Smooth muscle cell (in vitro differentiated cells): ENCODE measurements at regions not wholly inside any gene's neighbourhood (a gene's known extent, or its start where the extent isn't known, plus 50 kb on each side); places are given as distances from the start of the nearest gene placed in this dataset.

Source experiments
- DNase-seq: peaks from one replicate; lab custom pipeline; 2025; ENCODE audit not compliant: unreplicated experiment; lab: John Stamatoyannopoulos, UW
- H2AFZ ChIP-seq: fragments of 200-600 bp; sonication (generic); 2 replicates; pipeline ENCODE4 v1.6.0; 2016; ENCODE audit warnings: antibody characterized with exemption, low read depth, mild to moderate bottlenecking
- H3F3A ChIP-seq: fragments of 200-600 bp; sonication (generic); 2 replicates; pipeline ENCODE4 v1.6.0; 2017; ENCODE audit warnings: antibody characterized with exemption, low read depth
- H3K27ac ChIP-seq: fragments of 200-600 bp; sonication (generic); 2 replicates; pipeline ENCODE4 v1.5.1; 2016; ENCODE audit warnings: low read depth, mild to moderate bottlenecking
- H3K27me3 ChIP-seq: fragments of 200-600 bp; sonication (generic); 2 replicates; pipeline ENCODE4 v1.6.1; 2016; ENCODE audit warnings: low read depth, mild to moderate bottlenecking
- H3K36me3 ChIP-seq: fragments of 200-600 bp; sonication (generic); 2 replicates; pipeline ENCODE4 v1.5.1; 2016; ENCODE audit warnings: low read depth
- H3K4me1 ChIP-seq: fragments of 200-600 bp; sonication (generic); 2 replicates; pipeline ENCODE4 v1.5.1; 2016; ENCODE audit warnings: low read depth
- H3K4me2 ChIP-seq: fragments of 200-600 bp; sonication (generic); 2 replicates; pipeline ENCODE4 v1.6.0; 2016; ENCODE audit warnings: mild to moderate bottlenecking
- H3K4me3 ChIP-seq: fragments of 200-600 bp; sonication (generic); 2 replicates; pipeline ENCODE4 v1.5.1; 2016; ENCODE audit warnings: mild to moderate bottlenecking
- H3K79me2 ChIP-seq: fragments of 200-600 bp; sonication (generic); 2 replicates; pipeline ENCODE4 v1.6.0; 2016; ENCODE audit warnings: low read depth, mild to moderate bottlenecking
- H3K9ac ChIP-seq: fragments of 200-600 bp; sonication (generic); 2 replicates; pipeline ENCODE4 v1.6.0; 2016; ENCODE audit warnings: low read depth
- H3K9me3 ChIP-seq: fragments of 200-600 bp; sonication (generic); replicated peaks from 2 replicates; pipeline ENCODE4 v1.5.1; 2016; ENCODE audit warnings: low read depth
- H4K20me1 ChIP-seq: fragments of 200-600 bp; sonication (generic); 2 replicates; pipeline ENCODE4 v1.6.0; 2016; ENCODE audit warnings: low read depth
- CTCF ChIP-seq: fragments of 200-600 bp; sonication (generic); IDR thresholded peaks from 2 replicates; pipeline ENCODE4 v1.5.1; 2017; ENCODE audit warnings: borderline replicate concordance, mild to moderate bottlenecking, antibody characterized with exemption; ENCODE audit not compliant: insufficient read depth, poor library complexity, severe bottlenecking
- WGBS: methylation state at CpG from one replicate; pipeline ENCODE4 v1.1.7; 2016; ENCODE audit warnings: low lambda C conversion rate; 5-methylcytosine and 5-hydroxymethylcytosine counted together

GRCh38 chr9:100890321-100890720 is 138.2 kb upstream of the PLPPR1 start:
- no peak overlapping the region for H3K4me3 ChIP-seq
- 91% methylated on average over 3 of the region's 3 CpGs for WGBS
- H3K27ac ChIP-seq = no peak overlapping the region
- H2AFZ ChIP-seq = no peak overlapping the region
- TF ChIP-seq CTCF = no peak
- H3F3A ChIP-seq = no peaks in the 10 kb centered on the region
- H3K9ac ChIP-seq = no peak overlapping the region
- H3K4me1 ChIP-seq = no peaks in the 10 kb centered on the region
- H3K79me2 ChIP-seq = no peaks in the 10 kb centered on the region
- H3K4me2 ChIP-seq = no peak overlapping the region
- no peaks in the 10 kb centered on the region for H4K20me1 ChIP-seq
- no peaks in the 10 kb centered on the region for H3K9me3 ChIP-seq
- H3K36me3 ChIP-seq = no peaks in the 10 kb centered on the region
- no peaks in the 10 kb centered on the region for H3K27me3 ChIP-seq
- no peak for DNase-seq

DNA sequence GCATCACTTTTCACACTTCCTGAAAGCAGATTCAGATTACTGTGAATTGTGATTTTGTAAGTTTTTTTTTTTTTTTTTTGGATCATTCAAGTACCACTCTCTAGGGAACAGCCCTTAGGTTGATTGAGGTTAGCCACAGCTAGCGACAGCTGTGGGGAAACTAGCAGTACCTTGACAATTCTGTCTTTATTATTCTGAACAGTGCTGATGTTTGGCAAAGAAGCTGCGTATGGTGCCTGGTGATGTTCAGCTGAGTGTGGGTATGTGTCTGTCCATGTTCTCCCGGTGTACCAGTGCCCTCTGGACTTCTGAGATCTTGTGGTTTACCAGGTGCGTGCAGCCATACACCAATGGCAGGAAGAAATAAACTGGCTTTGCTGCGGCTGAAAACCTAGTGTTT is 117.3 kb upstream of the PLPPR1 start:
- no peak for DNase-seq
- Histone ChIP-seq H3F3A (no peaks in the 10 kb centered on the region), H4K20me1 (no peaks in the 10 kb centered on the region), H3K9ac (no peak overlapping the region), H2AFZ (no peak overlapping the region), H3K4me3 (no peak overlapping the region), H3K4me1 (no peaks in the 10 kb centered on the region), H3K4me2 (no peak overlapping the region), H3K79me2 (no peaks in the 10 kb centered on the region), H3K27me3 (peaks cover 13% of the 10 kb centered on the region), H3K9me3 (no peaks in the 10 kb centered on the region), H3K36me3 (no peaks in the 10 kb centered on the region), H3K27ac (no peak overlapping the region)
- WGBS = 71% methylated on average over 5 of the region's 5 CpGs
- no peak for TF ChIP-seq CTCF

GRCh38 chr9:100913257-100913656 is 115.3 kb upstream of the PLPPR1 start:
- Histone ChIP-seq H3K27me3 (peaks cover 13% of the 10 kb centered on the region), H3K9ac (no peak overlapping the region), H2AFZ (no peak overlapping the region), H3K79me2 (no peaks in the 10 kb centered on the region), H3K27ac (no peak overlapping the region), H3K4me2 (no peak overlapping the region), H3K9me3 (no peaks in the 10 kb centered on the region), H3F3A (no peaks in the 10 kb centered on the region), H3K4me3 (no peak overlapping the region), H3K4me1 (no peaks in the 10 kb centered on the region), H4K20me1 (no peaks in the 10 kb centered on the region), H3K36me3 (no peaks in the 10 kb centered on the region)
- DNase-seq = no peak
- 69% methylated on average over 1 of the region's 1 CpG for WGBS
- TF ChIP-seq CTCF = no peak

GRCh38 chr9:100914266-100914665 is 114.3 kb upstream of the PLPPR1 start:
- no peaks in the 10 kb centered on the region for H3K9me3 ChIP-seq
- H4K20me1 ChIP-seq = no peaks in the 10 kb centered on the region
- no peaks in the 10 kb centered on the region for H3K36me3 ChIP-seq
- WGBS = 85% methylated on average over 3 of the region's 3 CpGs
- H3K27ac ChIP-seq = no peak overlapping the region
- no peaks in the 10 kb centered on the region for H3K4me1 ChIP-seq
- DNase-seq = no peak
- no peak overlapping the region for H3K4me3 ChIP-seq
- no peaks in the 10 kb centered on the region for H3F3A ChIP-seq
- H3K9ac ChIP-seq = no peak overlapping the region
- no peak overlapping the region for H3K4me2 ChIP-seq
- no peak for TF ChIP-seq CTCF
- no peaks in the 10 kb centered on the region for H3K79me2 ChIP-seq
- H3K27me3 ChIP-seq = peaks cover 4% of the 10 kb centered on the region
- H2AFZ ChIP-seq = no peak overlapping the region
